Esophagus muscularis mucosa (tissue), 4 donors: ENCODE measurements at regions not wholly inside any gene's neighbourhood (a gene's known extent, or its start where the extent isn't known, plus 50 kb on each side); places are given as distances from the start of the nearest gene placed in this dataset.

ENCODE experiments used
- DNase-seq: peaks from one replicate; pipeline ENCODE4 v3.0.0-alpha.2; 2017; ENCODE audit errors: extremely low spot score
- H3K27ac ChIP-seq, 4 donors: fragments of 200-600 bp; sonication (generic); replicated peaks in 1 of 4; 1 replicate in 3 of 4; 2 replicates in 1 of 4; pipeline ENCODE4 v1.5.1; 2016 to 2019; ENCODE audit warnings: mild to moderate bottlenecking in 1 of 4
- H3K27me3 ChIP-seq, 4 donors: fragments of 200-600 bp; sonication (generic); one replicate each; pipeline versions ENCODE4 v1.5.1 to v1.6.0; 2016 to 2019
- H3K36me3 ChIP-seq, 4 donors: fragments of 200-600 bp; sonication (generic); one replicate each; pipeline ENCODE4 v1.5.1; 2016 to 2019
- H3K4me1 ChIP-seq, 4 donors: fragments of 200-600 bp; sonication (generic); one replicate each; pipeline ENCODE4 v1.5.1; 2016 to 2019
- H3K4me3 ChIP-seq, 4 donors: fragments of 200-600 bp; sonication (generic); 1 replicate in 2 of 4; 2 replicates in 2 of 4; pipeline ENCODE4 v1.5.1; 2016 to 2019; ENCODE audit warnings: mild to moderate bottlenecking in 4 of 4, moderate library complexity in 1 of 4
- H3K9me3 ChIP-seq, 4 donors: fragments of 200-600 bp; sonication (generic); 1 replicate in 3 of 4; 2 replicates in 1 of 4; pipeline ENCODE4 v1.5.1; 2016 to 2019
- EP300 ChIP-seq: sonication (generic); formaldehyde crosslinking; IDR thresholded peaks from one replicate; pipeline ENCODE4 v1.6.1; 2017; ENCODE audit warnings: antibody characterized with exemption
- POLR2A ChIP-seq: fragments of 450-650 bp; IDR thresholded peaks from one replicate; pipeline ENCODE4 v1.6.1; 2017; ENCODE audit warnings: antibody characterized with exemption, moderate library complexity, mild to moderate bottlenecking, low read depth
- POLR2AphosphoS5 ChIP-seq, 2 donors: sonication (generic); formaldehyde crosslinking; IDR thresholded peaks; one replicate each; pipeline ENCODE4 v1.6.1; 2017; ENCODE audit warnings: antibody characterized with exemption in 2 of 2
- WGBS: methylation state at CpG from one replicate; pipeline ENCODE4 v1.1.5; 2018; 5-methylcytosine and 5-hydroxymethylcytosine counted together
- intact Hi-C: fragments of 100-400 bp; cut with DNase I; formaldehyde crosslinking; loops from one replicate; pipeline ENCODE4 v1.15.1; 2023
- TF ChIP-seq, protein P1 (sequence below), 3 experiments: fragments of 200-600 bp in 2 of 3; fragments of 450-650 bp in 1 of 3; sonication (generic) in 2 of 3; IDR thresholded peaks; one replicate each; pipeline ENCODE4 v1.5.1; 2017 to 2019; ENCODE audit warnings: antibody characterized with exemption in 3 of 3, mild to moderate bottlenecking in 2 of 3, moderate library complexity in 1 of 3

DNA sequence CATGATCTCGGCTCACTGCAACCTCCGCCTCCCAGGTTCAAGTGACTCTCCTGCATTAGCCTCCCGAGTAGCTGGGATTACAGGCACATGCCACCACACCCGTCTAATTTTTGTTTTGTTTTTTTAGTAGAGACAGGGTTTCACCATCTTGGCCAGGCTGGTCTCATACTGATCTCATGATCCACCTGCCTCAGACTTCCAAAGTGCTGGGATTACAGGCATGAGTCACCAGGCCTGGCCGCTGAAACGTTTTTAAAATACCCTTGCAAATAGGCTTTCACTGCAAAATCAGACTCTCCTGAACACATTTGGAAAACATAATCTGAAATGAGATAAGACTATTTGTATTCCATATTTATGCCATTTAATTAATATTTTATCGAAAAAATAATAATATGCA, 826.1 kb upstream of the CNTN5 start:
- WGBS = 90% methylated on average over 7 of the region's 7 CpGs
- no peak for DNase-seq

DNA sequence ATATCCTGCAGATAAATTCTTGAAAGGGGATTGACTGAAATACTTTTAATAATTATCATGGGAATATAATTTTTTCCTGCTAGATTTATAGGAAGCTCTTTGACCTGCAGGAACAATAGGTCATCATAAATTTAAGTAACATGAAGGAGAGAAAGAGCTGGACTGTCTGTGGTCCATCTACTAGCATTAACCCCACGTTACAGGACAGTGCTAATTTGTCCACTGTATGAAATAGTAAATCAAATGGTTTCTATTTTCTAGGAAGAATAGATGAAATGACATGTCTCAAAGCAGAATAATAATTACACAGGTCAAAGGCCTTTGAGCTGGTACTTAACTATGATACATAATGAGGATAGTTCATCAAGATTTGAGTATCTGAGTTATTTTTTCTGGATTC, 825.4 kb upstream of the CNTN5 start:
- H3K27ac ChIP-seq = no peak overlapping the region
- TF ChIP-seq POLR2AphosphoS5 (IDR thresholded peaks at IDR 0.05) (no peak), POLR2A (no peak), EP300 (no peak)
- TF ChIP-seq, protein P1, sequence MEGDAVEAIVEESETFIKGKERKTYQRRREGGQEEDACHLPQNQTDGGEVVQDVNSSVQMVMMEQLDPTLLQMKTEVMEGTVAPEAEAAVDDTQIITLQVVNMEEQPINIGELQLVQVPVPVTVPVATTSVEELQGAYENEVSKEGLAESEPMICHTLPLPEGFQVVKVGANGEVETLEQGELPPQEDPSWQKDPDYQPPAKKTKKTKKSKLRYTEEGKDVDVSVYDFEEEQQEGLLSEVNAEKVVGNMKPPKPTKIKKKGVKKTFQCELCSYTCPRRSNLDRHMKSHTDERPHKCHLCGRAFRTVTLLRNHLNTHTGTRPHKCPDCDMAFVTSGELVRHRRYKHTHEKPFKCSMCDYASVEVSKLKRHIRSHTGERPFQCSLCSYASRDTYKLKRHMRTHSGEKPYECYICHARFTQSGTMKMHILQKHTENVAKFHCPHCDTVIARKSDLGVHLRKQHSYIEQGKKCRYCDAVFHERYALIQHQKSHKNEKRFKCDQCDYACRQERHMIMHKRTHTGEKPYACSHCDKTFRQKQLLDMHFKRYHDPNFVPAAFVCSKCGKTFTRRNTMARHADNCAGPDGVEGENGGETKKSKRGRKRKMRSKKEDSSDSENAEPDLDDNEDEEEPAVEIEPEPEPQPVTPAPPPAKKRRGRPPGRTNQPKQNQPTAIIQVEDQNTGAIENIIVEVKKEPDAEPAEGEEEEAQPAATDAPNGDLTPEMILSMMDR (IDR thresholded peaks at IDR 0.05) = no peak
- H3K36me3 ChIP-seq = no peaks in the 10 kb centered on the region
- WGBS = 69% methylated on average over 1 of the region's 1 CpG
- H3K4me1 ChIP-seq = no peaks in the 10 kb centered on the region
- DNase-seq = no peak
- H3K27me3 ChIP-seq = no peaks in the 10 kb centered on the region
- no peaks in the 10 kb centered on the region for H3K9me3 ChIP-seq
- H3K4me3 ChIP-seq = no peak overlapping the region
- intact Hi-C loops = no loop called here

More for the DNA sequence above, 826.1 kb upstream of the CNTN5 start:
- H3K36me3 ChIP-seq = no peaks in the 10 kb centered on the region
- H3K27me3 ChIP-seq = no peaks in the 10 kb centered on the region
- no peaks in the 10 kb centered on the region for H3K4me1 ChIP-seq
- TF ChIP-seq, protein P1 (IDR thresholded peaks at IDR 0.05) = no peak
- TF ChIP-seq POLR2AphosphoS5 (IDR thresholded peaks at IDR 0.05) = no peak
- no peaks in the 10 kb centered on the region for H3K9me3 ChIP-seq
- no peak overlapping the region for H3K4me3 ChIP-seq
- intact Hi-C loops = no loop called here
- H3K27ac ChIP-seq = no peak overlapping the region

DNA sequence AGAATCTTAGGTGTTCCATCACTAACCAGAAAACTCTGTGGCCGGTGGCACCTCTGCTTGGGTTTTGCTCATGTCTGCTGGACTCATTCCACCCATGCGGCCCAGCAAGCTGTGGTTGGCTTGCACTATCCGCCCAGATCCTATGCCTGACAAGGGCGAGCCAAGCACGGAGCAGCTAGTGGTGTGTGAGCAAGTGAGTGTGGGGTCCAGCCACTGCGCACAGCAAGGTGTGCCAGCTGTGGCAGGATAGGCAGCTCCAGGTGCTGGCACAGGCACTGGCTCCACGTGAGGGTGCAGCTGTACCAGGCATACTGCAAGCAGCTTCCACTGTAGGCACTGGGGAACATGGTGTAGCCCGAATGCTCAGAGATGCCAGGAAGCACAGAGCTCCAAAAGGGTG, 813.7 kb upstream of the CNTN5 start:
- WGBS = 83% methylated on average over 1 of the region's 8 CpGs
- Histone ChIP-seq H3K4me3 (no peak overlapping the region), H3K27me3 (no peaks in the 10 kb centered on the region), H3K4me1 (no peaks in the 10 kb centered on the region), H3K9me3 (peaks cover 0 to 6% (median 0%) of the 10 kb centered on the region in 4 donors), H3K36me3 (no peaks in the 10 kb centered on the region), H3K27ac (no peak overlapping the region)
- intact Hi-C loops = no loop called here
- TF ChIP-seq POLR2A (no peak), POLR2AphosphoS5 (IDR thresholded peaks at IDR 0.05) (no peak), EP300 (no peak)
- TF ChIP-seq, protein P1 (IDR thresholded peaks at IDR 0.05) = no peak
- no peak for DNase-seq

DNA sequence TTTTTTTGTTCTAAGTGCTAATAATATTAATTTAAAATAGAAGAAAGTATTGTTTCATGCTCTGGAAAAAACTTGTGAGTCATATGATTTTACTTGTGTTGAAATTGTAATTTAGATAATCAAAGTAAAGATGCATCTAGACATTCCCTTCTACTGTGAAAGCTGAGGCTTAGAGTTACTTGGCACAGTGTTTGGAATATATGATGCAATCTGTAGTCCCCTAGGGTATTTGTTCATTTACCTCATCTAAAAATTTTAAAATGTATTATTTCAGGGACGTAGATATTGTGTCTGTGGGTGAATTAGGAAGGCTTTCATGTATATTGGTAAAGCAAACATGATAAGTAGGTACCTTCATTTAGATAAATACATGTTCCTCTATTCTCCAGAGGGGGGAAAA, 793.5 kb upstream of the CNTN5 start:
- no peak overlapping the region for H3K4me3 ChIP-seq
- WGBS = 38% methylated on average over 1 of the region's 1 CpG
- H3K9me3 ChIP-seq = no peaks in the 10 kb centered on the region
- H3K27ac ChIP-seq = no peak overlapping the region
- H3K36me3 ChIP-seq = no peaks in the 10 kb centered on the region
- H3K27me3 ChIP-seq = no peaks in the 10 kb centered on the region
- no peak for TF ChIP-seq POLR2A
- TF ChIP-seq, protein P1 (IDR thresholded peaks at IDR 0.05) = no peak
- no peak for TF ChIP-seq POLR2AphosphoS5 (IDR thresholded peaks at IDR 0.05)
- no peak for TF ChIP-seq EP300
- DNase-seq = no peak
- no peaks in the 10 kb centered on the region for H3K4me1 ChIP-seq
- intact Hi-C loops = no loop called here

DNA sequence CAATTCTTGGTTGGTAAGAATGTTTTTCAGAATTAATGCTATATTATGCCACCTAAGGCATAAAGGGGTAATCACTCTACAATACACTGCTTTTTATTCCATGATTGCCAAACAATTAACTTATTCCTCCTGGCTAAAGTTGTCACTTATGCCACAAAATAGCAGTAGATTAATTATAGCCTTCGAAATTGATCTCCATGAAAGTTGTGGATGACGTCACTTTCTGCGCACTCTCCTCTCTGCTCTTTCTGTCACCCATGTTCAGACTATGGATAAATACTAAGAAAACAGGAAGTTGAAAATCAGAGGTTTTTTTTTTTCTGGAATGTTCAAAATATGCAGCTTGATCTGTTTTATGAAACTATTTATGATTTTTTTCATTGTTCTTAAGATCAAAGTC, 790.1 kb upstream of the CNTN5 start:
- Histone ChIP-seq H3K4me1 (no peaks in the 10 kb centered on the region), H3K9me3 (no peaks in the 10 kb centered on the region), H3K27ac (no peak overlapping the region), H3K27me3 (no peaks in the 10 kb centered on the region), H3K36me3 (no peaks in the 10 kb centered on the region), H3K4me3 (no peak overlapping the region)
- DNase-seq = no peak
- WGBS = 91% methylated on average over 3 of the region's 3 CpGs
- intact Hi-C loops = no loop called here
- TF ChIP-seq EP300 = no peak
- no peak for TF ChIP-seq POLR2A
- no peak for TF ChIP-seq POLR2AphosphoS5 (IDR thresholded peaks at IDR 0.05)
- TF ChIP-seq, protein P1 (IDR thresholded peaks at IDR 0.05) = no peak
